Left forelimb (tissue), 1 donor: ENCODE measurements at regions not wholly inside any gene's neighbourhood (a gene's known extent, or its start where the extent isn't known, plus 50 kb on each side); places are given as distances from the start of the nearest gene placed in this dataset.
"Not testable (repeated sequence)": the region's sequence is repeated elsewhere in the genome, so short reads cannot be mapped to it uniquely, and the experiment has no call there.

Source experiments
- DNase-seq: peaks from one replicate; pipeline ENCODE4 v3.0.0-alpha.2; 2018; ENCODE audit warnings: low spot score

DNA sequence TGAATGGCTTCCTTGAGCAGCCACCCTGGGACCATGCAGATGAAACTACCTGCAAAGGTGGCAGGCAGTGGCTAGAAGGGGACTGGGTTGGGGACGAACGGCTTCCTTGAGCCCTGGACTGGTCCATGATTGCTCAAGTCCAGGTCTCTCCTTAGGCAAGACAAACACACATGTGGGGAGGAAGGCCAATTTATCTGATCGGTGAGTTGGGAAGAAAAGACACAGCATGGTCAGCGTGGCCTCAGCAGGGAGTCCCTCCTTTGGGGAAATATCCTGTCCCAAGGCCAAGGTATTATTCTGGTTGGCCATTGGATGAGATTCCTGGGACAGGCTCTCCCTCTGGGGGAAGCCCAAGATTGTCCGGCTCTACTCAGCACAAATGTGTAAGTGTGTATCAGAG, 116.3 kb upstream of the ERG start:
- no peak for DNase-seq

DNA sequence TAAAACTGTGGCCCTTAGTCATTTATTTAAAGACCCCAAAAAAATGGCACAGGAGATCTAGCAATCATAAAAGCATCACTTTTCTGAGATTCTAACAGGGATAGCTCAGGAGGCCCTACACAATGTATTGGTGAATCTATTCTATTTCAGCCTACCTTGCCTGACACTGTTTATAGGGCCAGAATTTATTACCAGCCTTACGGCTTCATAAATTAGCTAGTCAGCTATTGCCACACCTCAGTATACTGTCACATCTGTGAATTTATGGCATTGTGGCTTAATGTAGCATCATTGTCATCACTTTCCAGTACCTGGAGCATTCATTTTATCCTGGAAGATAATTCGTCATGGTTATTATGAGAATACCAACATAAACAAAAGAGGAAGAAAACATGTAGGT, 121.2 kb upstream of the ERG start:
- no peak for DNase-seq

DNA sequence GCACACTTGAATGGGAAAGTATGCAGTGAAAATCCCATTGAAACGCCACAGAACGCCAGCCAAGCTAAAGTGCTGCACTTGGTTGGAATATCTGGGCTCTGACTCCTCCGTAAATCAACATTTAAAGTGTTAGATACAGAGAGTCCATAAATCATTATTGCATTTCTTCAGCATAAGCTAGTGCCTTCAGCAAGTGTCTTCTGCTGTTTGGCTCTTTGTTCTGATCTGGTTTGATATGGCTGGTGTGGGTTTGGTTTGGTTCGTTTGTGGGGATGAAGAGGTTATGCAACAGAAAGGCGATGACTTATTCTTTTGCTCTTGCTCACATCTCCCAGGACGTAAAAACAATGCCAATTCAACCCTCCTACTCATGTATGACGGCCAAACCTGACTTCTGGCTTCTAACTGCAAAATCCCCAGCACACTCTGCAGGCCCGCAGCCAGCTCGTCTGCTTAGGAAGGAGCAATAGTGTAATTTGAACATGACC, 121.8 kb upstream of the ERG start:
- peak; percentile 72 for DNase-seq

DNA sequence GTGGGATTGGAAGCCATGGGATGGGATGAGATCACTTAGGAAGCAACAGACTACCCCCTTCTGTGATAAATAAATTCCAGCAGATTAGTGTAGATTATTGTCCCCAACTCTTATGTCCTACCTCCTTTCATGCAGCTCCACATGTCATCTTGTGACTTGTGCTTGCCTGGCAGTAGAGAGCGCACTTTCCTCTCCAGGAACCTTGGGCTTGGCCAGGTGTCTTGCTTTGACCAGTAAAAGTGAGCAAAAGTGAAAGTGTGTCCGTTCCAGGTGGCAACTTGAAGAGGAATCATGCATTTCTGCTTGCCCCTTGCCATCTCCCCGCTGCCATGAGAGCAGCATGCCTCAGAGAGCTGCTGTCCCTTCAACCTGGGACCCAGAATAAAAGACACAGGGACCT, 122.9 kb upstream of the ERG start:
- DNase-seq, result no peak

DNA sequence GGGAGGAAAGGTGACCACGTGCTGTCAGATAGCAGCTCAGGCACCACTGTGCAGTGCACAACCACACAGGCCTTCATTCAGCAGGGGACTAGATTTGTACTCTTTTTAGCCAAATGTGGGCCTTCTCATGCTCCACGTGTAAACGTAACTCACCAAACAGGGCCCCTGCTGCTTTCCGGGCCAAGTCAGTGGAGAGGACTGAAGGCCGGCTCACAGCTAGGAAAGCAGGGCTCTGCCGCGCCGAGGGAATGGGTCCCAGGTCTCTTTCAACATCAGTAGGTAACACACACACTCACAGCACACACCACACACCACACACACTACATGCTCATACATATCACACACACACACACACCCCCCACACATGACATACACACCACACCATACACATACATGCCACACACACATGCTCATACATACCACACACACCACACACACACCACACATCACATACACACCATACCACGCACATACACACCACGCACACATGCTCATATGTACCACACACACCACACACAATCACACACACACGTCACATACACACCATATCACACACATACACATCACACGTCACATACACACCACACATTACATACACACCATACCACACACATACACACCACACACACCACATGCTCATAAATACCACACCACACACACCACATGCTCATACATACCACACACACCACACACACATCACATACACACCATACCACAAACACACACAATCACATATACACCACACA, 124.0 kb upstream of the ERG start:
- DNase-seq, result no peak

DNA sequence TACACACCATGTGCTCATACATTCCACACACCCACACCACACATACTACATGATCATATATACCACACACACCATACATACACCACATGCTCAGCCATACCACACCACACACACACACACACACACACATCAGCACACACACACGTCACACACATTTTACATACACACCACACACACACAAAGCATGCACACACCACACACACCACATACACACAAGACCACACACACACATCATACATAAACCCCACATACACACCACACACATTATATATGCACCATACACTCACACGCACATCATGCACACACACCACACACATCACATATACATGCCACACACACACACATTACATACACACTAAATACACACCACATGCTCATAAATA, 124.5 kb upstream of the ERG start:
- no peak for DNase-seq

DNA sequence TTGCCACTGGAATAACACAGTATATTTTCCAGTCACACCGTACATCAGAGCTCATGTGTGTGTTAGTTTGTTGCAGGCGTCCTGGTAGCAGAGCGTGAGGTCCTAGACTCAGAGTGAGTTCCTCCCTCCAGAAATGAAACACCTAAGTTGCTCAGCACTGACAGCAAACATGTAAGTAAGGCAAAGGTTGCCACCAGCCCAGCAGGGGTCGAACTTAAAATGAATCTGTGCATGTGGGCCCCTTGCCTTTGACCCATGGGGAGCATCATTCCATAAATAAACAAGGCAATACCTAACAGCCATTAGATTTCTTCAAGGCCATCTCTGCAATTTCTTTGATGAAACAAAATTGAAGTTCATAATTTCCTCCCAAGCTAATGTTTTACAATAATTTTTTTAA, 125.3 kb upstream of the ERG start:
- DNase-seq, result no peak

DNA sequence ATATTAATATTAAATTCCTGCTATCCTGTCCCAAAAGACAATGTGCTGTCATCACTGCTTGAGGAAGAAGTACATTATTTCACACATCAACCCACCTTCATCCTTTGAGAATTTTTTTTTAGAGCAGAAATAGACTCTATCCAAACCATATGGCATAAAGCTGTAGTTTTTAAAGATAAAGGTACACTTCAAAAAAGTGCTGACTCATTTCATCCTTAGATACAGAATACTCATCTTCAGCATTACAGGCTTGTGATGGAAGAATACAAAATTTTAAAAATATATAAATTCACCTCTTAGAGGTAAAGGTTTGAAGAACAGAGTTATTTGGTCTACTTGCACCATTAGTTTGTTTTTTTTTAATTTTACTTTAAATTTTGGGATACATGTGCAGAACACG, 126.7 kb upstream of the ERG start:
- no peak for DNase-seq

DNA sequence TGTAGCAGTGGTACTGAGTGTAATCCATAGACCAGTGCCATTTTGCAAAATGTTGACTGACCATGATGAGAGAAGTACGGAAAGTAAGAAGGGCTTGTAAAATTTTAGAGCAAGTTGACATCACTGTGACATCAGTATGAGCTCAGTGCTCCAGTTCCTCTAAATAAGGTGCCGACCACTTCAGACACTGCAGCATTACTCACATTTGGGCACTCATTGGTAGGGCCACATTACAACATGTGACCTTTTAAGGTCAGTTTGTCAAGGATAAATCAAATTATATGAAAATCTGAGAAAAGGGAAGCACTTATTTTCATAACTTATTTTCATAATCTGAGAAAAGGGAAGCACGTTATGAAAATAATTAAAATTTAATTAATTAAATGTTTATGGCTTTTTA, 128.0 kb upstream of the ERG start:
- no peak for DNase-seq

DNA sequence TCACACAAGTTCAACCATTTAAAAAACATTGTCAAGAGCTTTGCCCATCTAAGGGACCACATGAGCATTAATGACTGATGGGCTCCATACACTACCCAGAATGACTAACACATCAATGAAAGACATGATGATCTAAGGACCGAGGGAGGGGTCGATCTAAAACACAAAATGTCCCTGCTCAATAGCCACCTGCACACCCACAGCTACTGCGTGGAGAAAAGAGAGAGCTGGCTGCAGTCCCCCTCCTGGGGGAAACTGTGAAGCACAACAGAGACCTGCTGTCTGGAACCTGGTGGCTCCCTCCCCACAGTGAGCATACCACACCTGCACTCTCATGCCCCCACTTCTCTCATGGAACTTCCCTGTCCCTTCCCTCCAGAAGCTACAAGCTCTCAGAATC, 130.1 kb upstream of the ERG start:
- DNase-seq, result no peak

DNA sequence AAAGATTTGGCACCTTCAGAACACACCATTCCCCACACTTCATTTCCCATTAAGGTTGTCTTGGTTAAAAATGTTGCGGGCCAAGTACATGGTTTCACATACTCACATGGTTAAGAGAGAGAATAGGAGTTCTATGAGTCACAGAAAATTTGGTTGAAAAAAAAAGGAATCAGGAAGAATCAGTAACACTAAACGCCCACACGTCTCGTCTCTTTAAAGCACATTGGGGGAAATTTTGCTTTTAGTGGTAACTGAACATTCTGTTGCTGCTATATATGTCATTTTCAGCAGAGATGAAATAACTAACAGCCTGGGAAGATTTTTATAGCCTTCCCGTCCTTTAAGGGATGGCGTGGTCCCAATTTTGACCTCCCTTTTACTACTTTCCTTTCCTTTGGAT, 132.9 kb upstream of the ERG start:
- no peak for DNase-seq

DNA sequence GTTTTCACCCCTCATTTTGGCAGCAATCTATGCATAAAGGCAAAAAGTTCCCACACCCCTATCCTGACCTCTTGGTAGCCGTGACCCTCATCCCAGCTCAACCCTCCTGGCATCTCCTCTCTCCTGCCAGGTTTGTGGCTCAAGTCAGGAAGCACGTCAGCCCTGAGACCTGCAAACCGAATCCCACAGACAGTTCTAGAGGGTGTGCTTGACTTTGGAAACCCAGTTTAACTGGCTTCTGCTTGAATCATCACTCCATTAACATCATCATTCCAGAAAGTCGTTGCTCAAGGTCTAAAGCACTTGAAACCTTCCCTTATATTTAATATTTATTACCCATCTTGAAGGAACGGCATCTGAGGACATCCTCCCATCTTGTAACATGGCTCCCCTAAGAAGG, 133.4 kb upstream of the ERG start:
- DNase-seq, result no peak

DNA sequence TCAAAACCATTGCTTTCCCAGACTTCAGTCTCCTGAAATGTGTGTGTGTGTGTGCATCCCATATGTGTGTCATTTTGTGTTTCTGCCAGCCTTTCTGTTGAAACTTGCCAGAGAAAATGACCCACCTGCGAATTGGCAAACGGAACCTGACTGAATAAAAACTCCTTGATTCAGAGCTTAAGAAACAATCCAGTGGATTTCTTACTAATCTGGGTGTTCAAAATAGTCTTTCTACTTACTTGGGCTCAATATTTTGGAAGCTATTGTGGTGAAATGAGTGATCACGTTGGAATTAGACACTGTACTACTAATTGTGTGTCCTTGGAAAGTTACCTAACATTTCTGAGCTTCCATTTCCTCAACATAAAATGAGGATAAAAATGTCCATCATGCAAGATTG, 138.9 kb upstream of the ERG start:
- no peak for DNase-seq

DNA sequence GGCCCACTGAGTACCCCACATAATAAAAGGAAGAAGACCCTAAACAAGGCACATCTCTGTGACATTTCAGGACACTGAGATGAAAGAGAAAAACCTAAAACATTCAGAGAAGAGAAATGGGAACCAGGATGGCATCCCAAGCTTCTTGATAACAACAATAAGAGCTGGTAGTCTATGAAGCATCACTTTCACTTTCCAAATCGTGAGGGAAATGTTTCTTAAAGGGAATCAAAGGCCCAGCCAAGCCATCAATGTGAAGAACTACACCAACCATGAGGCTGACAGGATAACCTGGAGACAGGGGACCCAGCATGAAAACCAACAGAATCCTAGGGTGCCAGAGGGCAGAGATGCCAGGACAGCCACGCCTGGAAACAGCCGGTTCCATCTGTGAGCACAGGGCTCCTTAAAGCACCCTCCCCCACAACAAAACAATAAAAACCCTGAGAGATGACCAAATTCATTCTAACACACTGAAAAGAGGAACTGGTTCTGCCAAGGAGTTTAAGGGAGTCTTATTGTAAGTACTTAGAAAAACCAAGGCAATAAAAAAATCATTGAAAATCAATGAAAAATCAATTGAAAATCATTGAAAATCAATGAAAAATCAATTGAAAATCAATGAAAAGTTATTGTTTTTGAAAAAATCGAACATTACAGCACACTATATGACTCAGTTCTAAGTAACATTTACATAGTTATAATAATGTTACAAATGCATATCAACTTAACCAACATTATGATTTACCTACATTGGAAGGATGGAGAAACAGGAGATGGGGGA, 141.5 kb upstream of the ERG start:
- no peak for DNase-seq

DNA sequence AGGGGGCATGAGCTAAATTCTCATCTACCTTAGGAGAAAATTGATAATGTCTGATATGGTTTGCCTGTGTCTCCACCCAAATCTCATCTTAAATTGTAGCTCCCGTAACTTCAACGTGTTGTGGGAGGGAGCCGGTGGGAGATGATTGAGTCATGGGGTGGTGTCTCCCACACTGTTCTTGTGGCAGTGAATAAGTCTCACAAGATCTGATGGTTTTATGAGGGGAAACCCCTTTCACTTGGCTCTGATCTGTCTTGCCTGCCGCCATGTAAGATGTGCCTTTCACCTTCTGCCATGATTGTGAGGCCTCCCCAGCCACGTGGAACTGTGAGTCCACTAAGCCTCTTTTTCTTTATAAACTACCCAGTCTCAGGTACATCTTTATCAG, 142.1 kb upstream of the ERG start:
- DNase-seq, result not testable (repeated sequence)

DNA sequence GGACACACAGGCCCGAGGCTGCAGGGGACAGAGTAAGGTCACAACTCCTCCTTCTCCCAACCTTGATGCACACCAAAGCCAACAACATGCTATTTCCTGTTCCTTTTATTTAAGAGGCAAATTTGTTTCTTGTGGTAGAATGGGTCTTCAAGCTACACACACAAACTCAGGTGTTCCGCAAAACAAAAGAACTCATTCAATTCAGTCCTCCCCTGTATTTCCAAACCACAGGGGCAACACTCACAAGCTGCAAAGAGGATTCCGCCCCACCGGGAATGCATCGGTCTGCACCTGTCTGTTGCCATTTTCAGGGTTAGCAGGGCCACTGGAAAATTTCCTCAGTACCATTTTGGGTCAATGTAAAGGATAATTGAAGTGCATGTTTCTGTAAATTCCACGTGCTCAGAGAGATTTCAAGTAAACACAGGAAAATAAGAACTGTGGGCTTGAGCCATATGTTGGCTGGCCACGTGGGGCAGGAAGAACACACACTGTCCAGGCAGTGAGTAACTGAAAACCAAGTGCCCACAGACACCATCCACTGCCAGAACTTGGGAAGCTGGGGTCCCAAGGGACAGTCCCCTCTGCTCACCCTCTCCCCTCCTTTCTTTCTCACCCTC, 145.2 kb upstream of the ERG start:
- DNase-seq, result no peak

DNA sequence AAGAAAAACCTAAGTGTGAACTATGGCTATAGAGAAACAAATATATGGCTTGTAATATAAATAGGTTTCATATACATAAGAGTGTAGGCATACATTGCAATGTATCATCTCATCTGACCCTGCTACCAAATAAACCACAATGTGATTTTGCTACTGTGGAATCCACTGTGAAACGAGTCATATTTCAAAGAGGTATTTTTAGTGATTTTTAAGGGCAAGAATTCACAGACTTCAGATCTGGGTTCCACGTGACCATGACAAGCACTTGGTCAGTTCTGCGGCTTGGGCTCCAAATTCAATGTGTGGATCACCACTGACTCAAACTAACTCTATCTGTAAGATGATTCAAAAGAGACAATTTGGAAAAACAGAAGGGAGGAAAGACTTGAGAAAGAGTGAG, 147.0 kb upstream of the ERG start:
- DNase-seq, result no peak

DNA sequence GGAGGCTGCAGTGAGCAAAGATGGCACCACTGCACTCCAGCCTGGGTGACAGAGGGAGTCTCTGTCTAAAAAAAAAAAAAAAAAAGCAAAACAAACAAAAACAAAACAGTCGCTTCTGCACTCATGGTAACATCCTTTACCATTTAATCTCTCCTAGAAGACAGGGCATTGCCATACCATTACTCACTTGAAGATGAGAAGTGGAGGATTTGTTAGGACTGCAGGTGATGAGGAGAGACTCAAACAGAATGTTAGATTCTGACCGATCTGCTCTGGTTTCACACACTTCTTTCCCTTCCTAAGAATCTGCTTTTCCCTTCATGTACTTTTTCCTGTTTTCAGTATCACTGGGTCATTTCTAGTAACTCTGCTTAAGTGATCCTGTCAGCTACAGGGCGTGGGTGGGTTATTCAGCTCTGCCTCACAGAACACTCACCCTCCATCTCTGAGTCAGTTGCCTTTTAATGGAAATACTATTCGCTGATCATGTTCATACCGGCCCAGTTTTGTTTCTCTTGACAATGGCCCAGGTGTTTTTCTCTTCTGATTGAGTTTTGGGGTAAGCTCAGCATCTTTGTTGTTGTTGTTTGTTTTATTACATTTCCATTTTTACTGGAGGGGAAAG, 148.0 kb upstream of the ERG start:
- DNase-seq, result no peak

DNA sequence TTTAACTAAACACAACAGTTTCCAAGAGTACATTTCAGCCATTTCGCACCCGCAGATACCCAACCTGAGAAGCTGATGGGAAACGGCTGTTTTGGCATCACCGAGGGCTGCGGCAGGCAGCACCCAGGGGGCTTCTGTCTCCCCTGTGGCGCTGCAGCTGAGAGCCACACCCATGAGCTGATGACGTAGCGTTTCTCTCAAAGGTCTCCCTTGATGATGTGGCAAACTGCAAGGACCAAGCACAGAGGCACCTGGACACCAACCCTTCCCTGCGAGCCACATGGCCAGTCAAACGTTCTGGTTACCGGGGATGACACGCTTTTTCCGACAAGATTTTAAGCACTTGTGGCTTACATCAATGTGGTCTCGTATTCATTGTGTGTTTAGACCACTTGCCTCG, 150.8 kb upstream of the ERG start:
- no peak for DNase-seq

DNA sequence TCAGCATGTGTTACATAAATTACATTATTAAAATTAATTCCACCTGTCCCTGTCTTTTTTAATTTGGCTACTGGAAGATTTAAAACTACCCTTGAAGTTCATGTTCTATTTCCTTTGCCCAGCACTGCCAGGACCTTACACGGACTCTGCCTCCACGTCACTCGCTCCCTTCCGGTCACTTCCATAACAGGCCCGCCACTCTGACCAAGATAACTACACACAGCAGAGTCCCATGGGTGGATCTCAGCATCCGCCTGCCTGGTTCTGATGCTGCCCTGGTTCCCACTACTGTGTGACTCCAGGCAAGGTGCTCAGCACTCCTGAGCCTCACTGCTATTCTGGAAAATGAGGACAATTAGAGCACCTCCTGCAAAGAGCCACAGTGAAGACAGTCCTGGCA, 153.3 kb upstream of the ERG start:
- DNase-seq, result no peak

DNA sequence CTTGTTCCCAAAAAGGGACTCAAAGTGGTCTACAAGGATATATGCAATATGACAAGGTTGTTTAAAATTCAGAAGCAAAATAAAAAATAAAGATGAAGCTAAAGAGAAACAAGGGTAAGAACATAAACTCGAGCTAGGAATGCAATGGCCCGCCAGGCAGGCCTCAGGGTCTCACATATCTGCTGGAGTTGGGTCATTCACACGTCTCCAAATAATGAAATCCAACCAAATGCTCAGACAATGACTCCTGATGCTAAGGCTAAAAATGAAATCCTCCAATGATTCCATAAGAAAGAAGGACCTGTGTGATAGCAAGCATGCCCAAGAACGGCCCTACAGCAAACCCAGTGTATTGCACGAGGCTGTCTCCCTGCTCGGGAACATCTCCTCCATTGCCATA, 153.3 kb upstream of the ETS2 start:
- DNase-seq, result no peak

DNA sequence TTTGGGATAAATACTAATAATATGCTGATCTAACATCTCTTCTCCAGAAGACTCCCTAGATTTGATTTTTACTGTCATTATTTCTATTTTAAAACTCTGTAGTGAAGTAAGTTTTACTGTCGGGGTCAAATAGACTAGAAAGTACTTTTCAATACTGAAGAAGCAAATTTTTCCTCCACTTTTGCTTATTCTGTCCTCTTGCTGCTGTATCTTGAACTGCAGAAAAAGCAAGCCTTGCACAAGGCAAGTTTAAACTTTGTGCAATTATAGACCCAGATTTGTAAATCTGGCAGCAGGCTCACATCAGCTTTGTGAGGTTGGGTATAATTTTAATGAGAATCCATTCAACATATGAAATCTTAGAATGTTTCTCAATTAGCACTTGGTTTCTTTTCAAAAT, 151.1 kb upstream of the ETS2 start:
- no peak for DNase-seq

DNA sequence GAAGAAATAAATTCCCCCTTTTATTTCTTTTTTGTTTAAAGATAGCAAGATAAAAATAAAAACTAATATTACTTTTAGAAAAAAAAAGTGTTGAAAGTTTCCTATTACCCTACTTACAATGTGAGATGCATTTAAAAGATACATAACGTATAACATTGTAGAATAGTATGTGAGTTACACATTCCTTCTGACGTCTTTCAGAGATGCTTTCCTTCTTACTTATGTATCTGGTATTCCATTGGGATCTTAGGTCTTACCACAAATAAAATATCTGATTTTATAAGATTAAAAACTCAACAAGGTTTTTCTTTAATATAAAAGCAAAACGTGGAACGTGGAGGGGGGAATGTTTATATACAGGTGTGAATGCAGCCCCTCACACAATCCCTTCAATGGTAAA, 147.2 kb upstream of the ETS2 start:
- no peak for DNase-seq
